ENCODE measurements at regions not wholly inside any gene's neighbourhood (a gene's known extent, or its start where the extent isn't known, plus 50 kb on each side); places are given as distances from the start of the nearest gene placed in this dataset.

- ATAC-seq (no peak), FAIRE-seq (no peak), DNase-seq (ENCODE audit: extremely low read depth in 1 of 4, low spot score in 3 of 4) (no peak)
- no peaks in the 10 kb centered on the region for H3K79me2 ChIP-seq (ENCODE audit: control insufficient read depth, insufficient read depth, low read length)
- H3K4me3 ChIP-seq = no peak overlapping the region
- H3K4me2 ChIP-seq (ENCODE audit: insufficient read depth, low read length) = no peak overlapping the region
- in situ Hi-C loops (cut with MboI) (no loop called here), intact Hi-C loops (cut with micrococcal nuclease) (no loop called here)
- no peak overlapping the region for H3K9ac ChIP-seq (ENCODE audit: insufficient read depth in 1 of 2, low read depth in 2 of 2, low read length in 2 of 2)
- BruUV-seq (replicated peaks) = no TSS peak
- WGBS (ENCODE audit: insufficient coverage, low coverage, missing lambda C conversion rate) = 13% methylated on average over 7 of the region's 9 CpGs
- peaks cover 10 to 55% of the 10 kb centered on the region in 2 experiments; a peak in 4 of 5 replicates for H3K27me3 ChIP-seq (ENCODE audit: control insufficient read depth in 2 of 2, insufficient read depth in 2 of 2, low read length in 2 of 2)
- no peaks in the 10 kb centered on the region for H3K9me1 ChIP-seq (ENCODE audit: control insufficient read depth, insufficient read depth, low read length)
- no peak for TF ChIP-seq TCF15 (CRISPR knock-in tag; IDR thresholded peaks at IDR 0.05)
- TF ChIP-seq STAT5A (IDR thresholded peaks at IDR 0.05; ENCODE audit: borderline replicate concordance, low read length) = no peak
- TF ChIP-seq NCOA6 (IDR thresholded peaks at IDR 0.05) = no peak
- TF ChIP-seq ATF4 (CRISPR knock-in tag; IDR thresholded peaks at IDR 0.05) = no peak
- TF ChIP-seq EZH2 (IDR thresholded peaks at IDR 0.05; ENCODE audit: borderline replicate concordance, low read depth, low read length) = no peak
- no peak for TF ChIP-seq NCOA2 (IDR thresholded peaks at IDR 0.05; ENCODE audit: partially characterized antibody in 2 of 2)
- no peak for TF ChIP-seq STAG1 (CRISPR knock-in tag; IDR thresholded peaks at IDR 0.05; ENCODE audit: borderline replicate concordance)
- CTCF ChIA-PET (ENCODE audit: low intra/inter-chr PET ratio) = no interaction called here
- peaks cover 0 to 20% of the 10 kb centered on the region in 2 experiments; a peak in 4 of 5 replicates for H3K4me1 ChIP-seq (replicated peaks in 1 of 2; ENCODE audit: control insufficient read depth in 2 of 2, insufficient read depth in 2 of 2, low read length in 2 of 2)
- H3K27ac ChIP-seq (ENCODE audit: extremely low read depth, low read depth, low read length) = no peak overlapping the region
- POLR2A ChIA-PET = interaction anchor here (1.3 kb wide), 1 partner anchor 12 kb away, joined by 3 read pairs; no protein-coding TSS in a partner anchor
- peaks cover 5% of the 10 kb centered on the region; the same call in 1 of the 2 replicates for H3K9me3 ChIP-seq (replicated peaks; ENCODE audit: control insufficient read depth, insufficient read depth, low read depth, low read length)
- H2AFZ ChIP-seq (ENCODE audit: low read depth, low read length) = no peak overlapping the region
- H4K20me1 ChIP-seq (replicated peaks; ENCODE audit: control insufficient read depth, insufficient read depth, low read length) = no peaks in the 10 kb centered on the region
- H3K36me3 ChIP-seq (ENCODE audit: control insufficient read depth, insufficient read depth, low read length) = no peaks in the 10 kb centered on the region
Measured at GRCh38 chr6:163748036-163748435, 333.5 kb downstream of the QKI start.

All from K562 (cell line).